ENCODE measurements at regions not wholly inside any gene's neighbourhood (a gene's known extent, or its start where the extent isn't known, plus 50 kb on each side); places are given as distances from the start of the nearest gene placed in this dataset.

GRCh38 chr18:25470062-25470461, 118.1 kb upstream of the ZNF521 start:
- no peak overlapping the region for H3K27ac ChIP-seq (replicated peaks)
- no peak for DNase-seq
- no peaks in the 10 kb centered on the region for H3K9me3 ChIP-seq (replicated peaks)
- TF ChIP-seq CTCF (IDR thresholded peaks at IDR 0.05; ENCODE audit: borderline replicate concordance), result no peak
- peaks cover 32% of the 10 kb centered on the region for H3K4me1 ChIP-seq
- H3K27me3 ChIP-seq (ENCODE audit: low read depth), result no peaks in the 10 kb centered on the region
- intact Hi-C loops (cut with micrococcal nuclease), result no loop called here
- no peaks in the 10 kb centered on the region for H3K36me3 ChIP-seq
- H3K4me3 ChIP-seq, result no peak overlapping the region

- DNase-seq, result no peak
- H3K9me3 ChIP-seq (replicated peaks), result no peaks in the 10 kb centered on the region
- no peak overlapping the region for H3K4me3 ChIP-seq
- H3K27me3 ChIP-seq (ENCODE audit: low read depth), result no peaks in the 10 kb centered on the region
- TF ChIP-seq CTCF (IDR thresholded peaks at IDR 0.05; ENCODE audit: borderline replicate concordance), result no peak
- intact Hi-C loops (cut with micrococcal nuclease), result no loop called here
- no peaks in the 10 kb centered on the region for H3K36me3 ChIP-seq
- H3K27ac ChIP-seq (replicated peaks), result no peak overlapping the region
- H3K4me1 ChIP-seq, result peaks cover 32% of the 10 kb centered on the region
These were observed 117.5 kb upstream of the ZNF521 start for GRCh38 chr18:25469489-25469888.

GRCh38 chr18:25467226-25467987, 115.4 kb upstream of the ZNF521 start:
- Histone ChIP-seq H3K27ac (replicated peaks) (peak overlapping the region; percentile 77), H3K4me3 (no peak overlapping the region), H3K4me1 (peaks cover 32% of the 10 kb centered on the region), H3K36me3 (no peaks in the 10 kb centered on the region), H3K9me3 (replicated peaks) (no peaks in the 10 kb centered on the region), H3K27me3 (ENCODE audit: low read depth) (no peaks in the 10 kb centered on the region)
- intact Hi-C loops (cut with micrococcal nuclease), result no loop called here
- no peak for TF ChIP-seq CTCF (IDR thresholded peaks at IDR 0.05; ENCODE audit: borderline replicate concordance)
- DNase-seq, result peak; percentile 72

- H3K4me1 ChIP-seq, result peaks cover 29% of the 10 kb centered on the region
- no peaks in the 10 kb centered on the region for H3K36me3 ChIP-seq
- no peak for DNase-seq
- H3K9me3 ChIP-seq (replicated peaks), result no peaks in the 10 kb centered on the region
- intact Hi-C loops (cut with micrococcal nuclease), result no loop called here
- no peak overlapping the region for H3K4me3 ChIP-seq
- no peak for TF ChIP-seq CTCF (IDR thresholded peaks at IDR 0.05; ENCODE audit: borderline replicate concordance)
- H3K27me3 ChIP-seq (ENCODE audit: low read depth), result no peaks in the 10 kb centered on the region
- H3K27ac ChIP-seq (replicated peaks), result no peak overlapping the region
These were observed 113.3 kb upstream of the ZNF521 start for GRCh38 chr18:25465152-25465732.

- TF ChIP-seq CTCF (IDR thresholded peaks at IDR 0.05; ENCODE audit: borderline replicate concordance), result no peak
- Histone ChIP-seq H3K36me3 (no peaks in the 10 kb centered on the region), H3K9me3 (replicated peaks) (no peaks in the 10 kb centered on the region), H3K4me1 (peaks cover 19% of the 10 kb centered on the region), H3K27me3 (ENCODE audit: low read depth) (no peaks in the 10 kb centered on the region), H3K4me3 (no peak overlapping the region), H3K27ac (replicated peaks) (no peak overlapping the region)
- intact Hi-C loops (cut with micrococcal nuclease), result no loop called here
- no peak for DNase-seq
These were observed 112.3 kb upstream of the ZNF521 start for GRCh38 chr18:25464227-25464626.
